ENCODE measurements at regions not wholly inside any gene's neighbourhood (a gene's known extent, or its start where the extent isn't known, plus 50 kb on each side); places are given as distances from the start of the nearest gene placed in this dataset.

- H3K27ac ChIP-seq, result no peak overlapping the region
- TF ChIP-seq, protein P1, sequence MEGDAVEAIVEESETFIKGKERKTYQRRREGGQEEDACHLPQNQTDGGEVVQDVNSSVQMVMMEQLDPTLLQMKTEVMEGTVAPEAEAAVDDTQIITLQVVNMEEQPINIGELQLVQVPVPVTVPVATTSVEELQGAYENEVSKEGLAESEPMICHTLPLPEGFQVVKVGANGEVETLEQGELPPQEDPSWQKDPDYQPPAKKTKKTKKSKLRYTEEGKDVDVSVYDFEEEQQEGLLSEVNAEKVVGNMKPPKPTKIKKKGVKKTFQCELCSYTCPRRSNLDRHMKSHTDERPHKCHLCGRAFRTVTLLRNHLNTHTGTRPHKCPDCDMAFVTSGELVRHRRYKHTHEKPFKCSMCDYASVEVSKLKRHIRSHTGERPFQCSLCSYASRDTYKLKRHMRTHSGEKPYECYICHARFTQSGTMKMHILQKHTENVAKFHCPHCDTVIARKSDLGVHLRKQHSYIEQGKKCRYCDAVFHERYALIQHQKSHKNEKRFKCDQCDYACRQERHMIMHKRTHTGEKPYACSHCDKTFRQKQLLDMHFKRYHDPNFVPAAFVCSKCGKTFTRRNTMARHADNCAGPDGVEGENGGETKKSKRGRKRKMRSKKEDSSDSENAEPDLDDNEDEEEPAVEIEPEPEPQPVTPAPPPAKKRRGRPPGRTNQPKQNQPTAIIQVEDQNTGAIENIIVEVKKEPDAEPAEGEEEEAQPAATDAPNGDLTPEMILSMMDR (conservative IDR thresholded peaks at IDR 0.05), result no peak
- TF ChIP-seq ZFX (IDR thresholded peaks at IDR 0.05), result no peak
Measured at GRCh38 chr9:16043756-16044578, 491.1 kb downstream of the CCDC171 start.

DNA sequence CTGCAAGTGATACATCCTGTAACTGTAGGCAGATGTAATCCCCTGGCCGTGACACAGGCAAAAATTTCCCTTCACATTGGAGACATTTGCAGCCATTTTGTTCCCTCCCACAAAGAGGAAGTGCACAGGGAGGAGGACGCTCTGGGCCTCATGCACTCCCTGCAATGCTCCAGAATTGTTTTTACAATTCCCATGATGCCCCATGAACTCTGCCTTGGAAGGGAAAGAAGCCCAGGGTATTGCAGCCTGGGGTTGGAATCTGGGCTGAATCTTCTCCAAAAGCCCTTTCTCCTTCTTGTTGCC lies 491.7 kb downstream of the CCDC171 start:
- H3K27ac ChIP-seq, result no peak overlapping the region
- TF ChIP-seq, protein P1 (conservative IDR thresholded peaks at IDR 0.05), result no peak
- TF ChIP-seq ZFX (IDR thresholded peaks at IDR 0.05), result no peak

GRCh38 chr9:16045651-16046280 lies 492.9 kb downstream of the CCDC171 start:
- TF ChIP-seq, protein P1 (conservative IDR thresholded peaks at IDR 0.05), result no peak
- TF ChIP-seq ZFX (IDR thresholded peaks at IDR 0.05), result no peak
- H3K27ac ChIP-seq, result no peak overlapping the region

DNA sequence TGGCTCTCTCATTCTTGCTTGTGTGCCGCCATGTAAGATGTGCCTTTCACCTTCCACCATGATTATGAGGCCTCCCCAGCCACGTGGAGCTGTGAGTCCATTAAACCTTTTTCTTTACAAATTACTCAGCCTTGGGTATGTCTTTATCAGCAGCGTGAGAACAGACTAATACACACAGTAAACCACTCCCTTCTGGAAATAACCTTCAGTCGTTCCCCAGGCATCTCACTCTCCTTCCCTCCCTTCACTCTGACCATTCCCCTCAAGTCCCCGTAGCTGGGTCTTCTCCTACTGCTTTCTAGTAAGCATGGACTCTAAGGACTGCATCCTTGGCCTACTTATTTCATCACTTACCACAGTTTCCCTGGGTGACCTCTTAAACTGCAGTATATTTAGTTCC lies 493.9 kb downstream of the CCDC171 start:
- no peak overlapping the region for H3K27ac ChIP-seq
- TF ChIP-seq, protein P1 (conservative IDR thresholded peaks at IDR 0.05), result no peak
- no peak for TF ChIP-seq ZFX (IDR thresholded peaks at IDR 0.05)

GRCh38 chr9:16048129-16048528 lies 495.3 kb downstream of the CCDC171 start:
- TF ChIP-seq ZFX (IDR thresholded peaks at IDR 0.05), result no peak
- TF ChIP-seq, protein P1 (conservative IDR thresholded peaks at IDR 0.05), result no peak

GRCh38 chr9:16052146-16052545 lies 499.3 kb downstream of the CCDC171 start:
- TF ChIP-seq, protein P1 (conservative IDR thresholded peaks at IDR 0.05), result no peak
- TF ChIP-seq ZFX (IDR thresholded peaks at IDR 0.05), result no peak

More at GRCh38 chr9:16048129-16048528, 495.3 kb downstream of the CCDC171 start:
- no peak overlapping the region for H3K27ac ChIP-seq

DNA sequence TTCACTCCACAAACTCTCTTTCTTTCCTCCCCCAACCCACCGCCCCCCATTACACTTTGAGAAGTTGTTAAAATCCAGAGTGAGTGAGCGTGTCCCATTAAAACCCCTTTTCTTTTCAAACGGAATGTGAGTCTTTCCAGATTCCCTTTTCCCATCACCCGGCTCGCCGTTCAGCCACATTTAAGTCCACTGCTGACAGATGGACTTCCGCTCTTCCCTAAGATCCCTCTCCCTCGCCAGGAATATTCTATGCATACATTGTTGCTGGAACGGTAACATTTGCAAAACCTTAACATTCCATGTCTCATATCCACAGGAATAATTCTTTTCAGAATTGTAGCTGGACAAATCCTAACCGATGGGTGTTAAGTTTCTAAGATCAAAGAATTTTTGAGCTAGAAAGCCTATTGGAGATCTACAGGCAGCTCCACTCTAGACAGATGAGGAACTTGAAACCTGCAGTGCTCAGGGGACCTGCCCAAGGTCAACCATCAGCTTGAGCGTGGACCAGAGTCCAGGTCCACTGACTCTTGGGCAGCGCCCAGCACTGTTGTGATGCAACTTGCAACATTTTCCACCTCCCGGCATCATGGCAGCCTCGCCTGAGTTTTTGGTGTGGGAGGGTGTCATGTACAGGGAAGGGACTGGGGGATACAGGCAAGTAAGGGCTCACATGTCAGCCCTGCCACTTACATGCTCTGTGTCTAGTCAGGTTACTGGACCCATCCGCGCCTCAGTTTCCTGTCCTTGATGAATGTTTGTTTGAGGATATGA lies 500.1 kb downstream of the CCDC171 start:
- H3K27ac ChIP-seq, result no peak overlapping the region
- TF ChIP-seq, protein P1 (conservative IDR thresholded peaks at IDR 0.05), result no peak
- TF ChIP-seq ZFX (IDR thresholded peaks at IDR 0.05), result no peak

More at GRCh38 chr9:16052146-16052545, 499.3 kb downstream of the CCDC171 start:
- no peak overlapping the region for H3K27ac ChIP-seq
